Liver (tissue), 3 donors: ENCODE measurements at regions not wholly inside any gene's neighbourhood (a gene's known extent, or its start where the extent isn't known, plus 50 kb on each side); places are given as distances from the start of the nearest gene placed in this dataset.

ENCODE experiments used
- CTCF ChIP-seq: fragments of 150-350 bp; IDR thresholded peaks from 2 replicates; pipeline ENCODE4 v1.5.1; 2017; ENCODE audit warnings: improper control_type of control experiment, low read depth, low read length; ENCODE audit not compliant: missing input control
- JUND ChIP-seq, 2 donors: IDR thresholded peaks; 2 replicates each; pipeline ENCODE4 v1.6.1; 2016; ENCODE audit warnings: antibody characterized with exemption in 2 of 2
- MAX ChIP-seq: IDR thresholded peaks from 2 replicates; pipeline ENCODE4 v1.6.1; 2016; ENCODE audit warnings: antibody characterized with exemption
- donor health status: healthy.
- donor health status: healthy.

- TF ChIP-seq CTCF (no peak), JUND (IDR thresholded peaks at IDR 0.05) (no peak), MAX (no peak)
Observed at GRCh38 chr14:94844593-94845152, 74.8 kb upstream of the GSC start.
